ENCODE measurements at regions not wholly inside any gene's neighbourhood (a gene's known extent, or its start where the extent isn't known, plus 50 kb on each side); places are given as distances from the start of the nearest gene placed in this dataset.

DNA sequence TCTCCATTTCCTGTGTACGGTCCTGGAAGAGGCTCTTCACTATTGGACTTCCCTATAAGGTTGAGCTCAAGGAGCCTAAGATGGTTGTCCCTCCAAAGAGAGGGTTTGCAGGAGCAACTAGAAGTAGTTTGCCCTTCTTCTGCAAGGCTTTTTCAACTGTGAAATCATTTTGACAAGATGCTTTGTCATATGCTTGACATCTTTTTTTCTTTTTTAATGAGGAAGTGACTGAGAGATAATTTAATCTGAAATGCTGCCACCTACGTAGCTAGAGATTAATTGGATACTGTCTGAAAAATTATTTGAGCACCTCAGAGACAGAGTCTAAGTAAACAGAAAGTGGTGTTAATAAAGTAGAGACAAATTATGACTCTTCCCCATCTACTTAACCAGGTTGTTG is 97.0 kb downstream of the CHRM3 start:
- TF ChIP-seq, protein P1, sequence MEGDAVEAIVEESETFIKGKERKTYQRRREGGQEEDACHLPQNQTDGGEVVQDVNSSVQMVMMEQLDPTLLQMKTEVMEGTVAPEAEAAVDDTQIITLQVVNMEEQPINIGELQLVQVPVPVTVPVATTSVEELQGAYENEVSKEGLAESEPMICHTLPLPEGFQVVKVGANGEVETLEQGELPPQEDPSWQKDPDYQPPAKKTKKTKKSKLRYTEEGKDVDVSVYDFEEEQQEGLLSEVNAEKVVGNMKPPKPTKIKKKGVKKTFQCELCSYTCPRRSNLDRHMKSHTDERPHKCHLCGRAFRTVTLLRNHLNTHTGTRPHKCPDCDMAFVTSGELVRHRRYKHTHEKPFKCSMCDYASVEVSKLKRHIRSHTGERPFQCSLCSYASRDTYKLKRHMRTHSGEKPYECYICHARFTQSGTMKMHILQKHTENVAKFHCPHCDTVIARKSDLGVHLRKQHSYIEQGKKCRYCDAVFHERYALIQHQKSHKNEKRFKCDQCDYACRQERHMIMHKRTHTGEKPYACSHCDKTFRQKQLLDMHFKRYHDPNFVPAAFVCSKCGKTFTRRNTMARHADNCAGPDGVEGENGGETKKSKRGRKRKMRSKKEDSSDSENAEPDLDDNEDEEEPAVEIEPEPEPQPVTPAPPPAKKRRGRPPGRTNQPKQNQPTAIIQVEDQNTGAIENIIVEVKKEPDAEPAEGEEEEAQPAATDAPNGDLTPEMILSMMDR (IDR thresholded peaks at IDR 0.05): no peak
- TF ChIP-seq EZH2phosphoT487 (IDR thresholded peaks at IDR 0.05): no peak
- TF ChIP-seq EZH2 (IDR thresholded peaks at IDR 0.05): no peak
